Endothelial cell of umbilical vein (primary cell): ENCODE measurements at regions not wholly inside any gene's neighbourhood (a gene's known extent, or its start where the extent isn't known, plus 50 kb on each side); places are given as distances from the start of the nearest gene placed in this dataset.

Experiments used
- GATA2 ChIP-seq: IDR thresholded peaks from 2 replicates; pipeline ENCODE4 v1.7.0; 2011; ENCODE audit warnings: low read depth, mild to moderate bottlenecking, moderate library complexity, mixed read lengths, low read length; ENCODE audit not compliant: insufficient read length, insufficient read depth
- TF ChIP-seq, protein P1 (sequence below), 2 donors: IDR thresholded peaks; 1 replicate in 1 of 2; 2 replicates in 1 of 2; pipeline ENCODE4 v1.5.1; 2011; ENCODE audit warnings: low read length in 2 of 2, mild to moderate bottlenecking in 2 of 2, moderate library complexity in 2 of 2, control low read depth in 1 of 2, inconsistent platforms in 1 of 2, low read depth in 1 of 2; ENCODE audit not compliant: insufficient read depth in 1 of 2; ENCODE audit errors: extremely low read depth in 1 of 2

DNA sequence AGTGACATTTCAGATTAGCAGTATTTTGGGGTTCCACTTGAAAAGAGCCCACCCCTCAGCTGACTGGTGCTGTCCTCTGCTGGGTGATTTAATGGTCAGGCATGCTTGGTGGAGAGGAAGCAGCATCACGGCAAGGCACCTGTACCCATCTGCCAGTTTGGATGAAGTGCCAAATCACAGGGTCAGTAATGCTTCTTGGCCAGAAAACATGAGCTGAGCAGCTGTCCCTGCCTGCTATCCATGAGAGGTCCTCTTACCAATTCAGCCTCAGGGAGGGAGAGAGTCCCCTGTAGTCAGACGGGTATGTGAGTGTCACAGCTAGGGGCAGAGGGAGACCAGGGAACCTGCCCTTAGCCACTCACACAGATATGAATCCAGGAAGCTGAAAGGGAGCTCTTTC is 137.9 kb downstream of the SEC61B start:
- TF ChIP-seq, protein P1, sequence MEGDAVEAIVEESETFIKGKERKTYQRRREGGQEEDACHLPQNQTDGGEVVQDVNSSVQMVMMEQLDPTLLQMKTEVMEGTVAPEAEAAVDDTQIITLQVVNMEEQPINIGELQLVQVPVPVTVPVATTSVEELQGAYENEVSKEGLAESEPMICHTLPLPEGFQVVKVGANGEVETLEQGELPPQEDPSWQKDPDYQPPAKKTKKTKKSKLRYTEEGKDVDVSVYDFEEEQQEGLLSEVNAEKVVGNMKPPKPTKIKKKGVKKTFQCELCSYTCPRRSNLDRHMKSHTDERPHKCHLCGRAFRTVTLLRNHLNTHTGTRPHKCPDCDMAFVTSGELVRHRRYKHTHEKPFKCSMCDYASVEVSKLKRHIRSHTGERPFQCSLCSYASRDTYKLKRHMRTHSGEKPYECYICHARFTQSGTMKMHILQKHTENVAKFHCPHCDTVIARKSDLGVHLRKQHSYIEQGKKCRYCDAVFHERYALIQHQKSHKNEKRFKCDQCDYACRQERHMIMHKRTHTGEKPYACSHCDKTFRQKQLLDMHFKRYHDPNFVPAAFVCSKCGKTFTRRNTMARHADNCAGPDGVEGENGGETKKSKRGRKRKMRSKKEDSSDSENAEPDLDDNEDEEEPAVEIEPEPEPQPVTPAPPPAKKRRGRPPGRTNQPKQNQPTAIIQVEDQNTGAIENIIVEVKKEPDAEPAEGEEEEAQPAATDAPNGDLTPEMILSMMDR (IDR thresholded peaks at IDR 0.05; ENCODE audit: extremely low read depth in 1 of 2, insufficient read depth in 1 of 2, low read depth in 1 of 2, low read length in 2 of 2), result no peak
- no peak for TF ChIP-seq GATA2
